ENCODE measurements at regions not wholly inside any gene's neighbourhood (a gene's known extent, or its start where the extent isn't known, plus 50 kb on each side); places are given as distances from the start of the nearest gene placed in this dataset.

- TF ChIP-seq CTCF (conservative IDR thresholded peaks at IDR 0.05; ENCODE audit: low read depth, low read length) (no peak), EZH2 (IDR thresholded peaks at IDR 0.05; ENCODE audit: low read length, unreplicated experiment) (no peak), EZH2phosphoT487 (IDR thresholded peaks at IDR 0.05; ENCODE audit: borderline replicate concordance, low read length) (no peak)
Observed at GRCh38 chr1:214935258-214935657, 147.3 kb upstream of the KCNK2 start.
